Activated CD4-positive, alpha-beta T cell treated with anti-CD3 and anti-CD28 coated beads for 36 hours (primary cell): ENCODE measurements at regions not wholly inside any gene's neighbourhood (a gene's known extent, or its start where the extent isn't known, plus 50 kb on each side); places are given as distances from the start of the nearest gene placed in this dataset.
A peak's percentile ranks its signal among the peaks of the same experiment; 100 is the strongest.
"Not testable (repeated sequence)": the region's sequence is repeated elsewhere in the genome, so short reads cannot be mapped to it uniquely, and the experiment has no call there.

Experiments
- ATAC-seq: fragments of 200-7000 bp; cut with Tn5 transposase; one replicate; pipeline ENCODE4 v1.10.0; 2021; ENCODE audit warnings: mild to moderate bottlenecking, moderate library complexity
- CTCF ChIA-PET: fragments of 350-600 bp; sonication (Branson Sonifier 250); formaldehyde crosslinking; loops from one replicate; lab custom pipeline; 2021; ENCODE audit warnings: antibody characterized with exemption; lab: Charles Lee
- POLR2A ChIA-PET: fragments of 350-600 bp; sonication (Branson Sonifier 250); formaldehyde crosslinking; loops from one replicate; lab custom pipeline; 2021; ENCODE audit warnings: antibody characterized with exemption, inconsistent platforms; lab: Charles Lee
- DNase-seq: peaks from one replicate; pipeline ENCODE4 v3.0.0-alpha.2; 2020
- H3K27ac Mint-ChIP-seq: one replicate; pipeline ENCODE4 v1.8.0; 2021; ENCODE audit warnings: mixed read lengths
- H3K27me3 Mint-ChIP-seq: one replicate; pipeline ENCODE4 v1.8.0; 2021; ENCODE audit warnings: mixed read lengths
- H3K36me3 Mint-ChIP-seq: one replicate; pipeline ENCODE4 v1.8.0; 2021; ENCODE audit warnings: low read depth, mixed read lengths
- H3K4me1 Mint-ChIP-seq: one replicate; pipeline ENCODE4 v1.8.0; 2021; ENCODE audit warnings: mixed read lengths
- H3K4me3 Mint-ChIP-seq: one replicate; pipeline ENCODE4 v1.8.0; 2021; ENCODE audit warnings: mild to moderate bottlenecking, moderate library complexity, mixed read lengths
- H3K9me3 Mint-ChIP-seq: one replicate; pipeline ENCODE4 v1.8.0; 2021; ENCODE audit warnings: low read depth, mixed read lengths
- intact Hi-C, 2 experiments: fragments of 100-400 bp; cut with DNase I in 1 of 2; cut with micrococcal nuclease in 1 of 2; formaldehyde crosslinking; loops; one replicate each; pipeline versions ENCODE4 v1.14.2 to v1.15.1; 2022 to 2024; cut with DNase I, micrococcal nuclease

DNA sequence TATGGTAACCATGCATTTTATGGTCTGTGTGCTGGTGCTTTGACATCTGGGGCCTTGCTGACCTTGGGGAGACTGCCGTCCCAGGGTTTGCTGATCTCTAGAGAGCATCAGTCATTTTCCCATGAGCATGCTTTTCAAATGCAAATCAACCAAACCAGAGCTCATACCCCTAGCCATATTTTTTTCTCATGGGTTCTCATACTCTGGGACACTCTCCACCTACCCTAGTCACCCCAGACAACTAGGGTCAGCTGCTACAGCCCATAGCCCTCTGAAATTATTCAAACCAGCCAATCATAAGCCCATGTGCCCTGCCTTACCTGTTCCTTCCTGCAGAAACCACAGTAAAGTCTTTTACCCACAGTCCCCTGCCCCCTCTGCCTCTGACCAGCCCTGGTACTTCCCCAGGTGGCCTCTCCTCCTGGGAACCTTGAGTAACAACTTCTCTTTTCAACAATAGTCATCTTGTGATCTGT lies 132.0 kb downstream of the MAP3K21 start:
- ChIA-PET CTCF (no interaction called here), POLR2A (no interaction called here)
- no peak overlapping the region for H3K27ac Mint-ChIP-seq
- peaks cover 5% of the 10 kb centered on the region for H3K27me3 Mint-ChIP-seq
- H3K4me3 Mint-ChIP-seq = no peak overlapping the region
- no peaks in the 10 kb centered on the region for H3K36me3 Mint-ChIP-seq
- intact Hi-C loops = no loop called here
- peak; percentile 9 for ATAC-seq
- no peaks in the 10 kb centered on the region for H3K9me3 Mint-ChIP-seq
- no peaks in the 10 kb centered on the region for H3K4me1 Mint-ChIP-seq
- DNase-seq = no peak

GRCh38 chr1:233459968-233460367 lies 132.4 kb downstream of the MAP3K21 start:
- intact Hi-C loops = no loop called here
- Mint-ChIP-seq H3K36me3 (no peaks in the 10 kb centered on the region), H3K27ac (no peak overlapping the region), H3K4me1 (no peaks in the 10 kb centered on the region), H3K27me3 (peaks cover 5% of the 10 kb centered on the region), H3K4me3 (no peak overlapping the region), H3K9me3 (no peaks in the 10 kb centered on the region)
- no peak for DNase-seq
- ATAC-seq = no peak
- CTCF ChIA-PET = no interaction called here
- POLR2A ChIA-PET = no interaction called here

GRCh38 chr1:233460692-233461091 lies 133.2 kb downstream of the MAP3K21 start:
- no peaks in the 10 kb centered on the region for H3K4me1 Mint-ChIP-seq
- H3K9me3 Mint-ChIP-seq = no peaks in the 10 kb centered on the region
- DNase-seq = no peak
- H3K36me3 Mint-ChIP-seq = no peaks in the 10 kb centered on the region
- ChIA-PET POLR2A (no interaction called here), CTCF (no interaction called here)
- no peak overlapping the region for H3K4me3 Mint-ChIP-seq
- intact Hi-C loops = no loop called here
- no peak overlapping the region for H3K27ac Mint-ChIP-seq
- H3K27me3 Mint-ChIP-seq = peaks cover 2% of the 10 kb centered on the region
- no peak for ATAC-seq

GRCh38 chr1:233461847-233462246 lies 134.3 kb downstream of the MAP3K21 start:
- DNase-seq = no peak
- Mint-ChIP-seq H3K4me1 (no peaks in the 10 kb centered on the region), H3K9me3 (no peaks in the 10 kb centered on the region), H3K27ac (no peak overlapping the region), H3K36me3 (no peaks in the 10 kb centered on the region), H3K27me3 (peaks cover 2% of the 10 kb centered on the region), H3K4me3 (no peak overlapping the region)
- intact Hi-C loops = no loop called here
- ChIA-PET POLR2A (no interaction called here), CTCF (no interaction called here)
- no peak for ATAC-seq

DNA sequence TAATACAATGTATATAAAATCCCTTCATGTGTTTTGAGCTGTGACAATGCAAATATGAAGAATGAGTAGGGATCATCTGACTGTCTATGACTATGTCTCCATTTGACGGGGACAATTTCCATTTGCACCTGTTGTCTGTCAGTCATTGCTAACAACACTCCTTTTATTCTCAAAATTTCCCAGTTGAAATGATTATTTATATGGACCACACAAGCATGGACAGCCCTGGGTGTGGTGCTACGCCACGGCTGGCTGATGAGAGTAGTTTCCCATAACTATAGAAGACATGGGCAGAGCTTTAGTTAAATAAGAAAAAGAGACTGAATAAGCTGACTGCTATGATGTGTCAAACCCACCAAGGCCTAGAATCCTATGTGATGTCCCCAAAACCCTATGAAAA lies 135.8 kb downstream of the MAP3K21 start:
- ChIA-PET POLR2A (no interaction called here), CTCF (interaction anchor here (0.8 kb wide), 1 partner anchor 22 kb away, joined by 3 read pairs; no protein-coding TSS in a partner anchor)
- DNase-seq = no peak
- no peak for ATAC-seq
- no peak overlapping the region for H3K27ac Mint-ChIP-seq
- no peaks in the 10 kb centered on the region for H3K4me1 Mint-ChIP-seq
- no peak overlapping the region for H3K4me3 Mint-ChIP-seq
- no peaks in the 10 kb centered on the region for H3K36me3 Mint-ChIP-seq
- intact Hi-C loops = no loop called here
- H3K27me3 Mint-ChIP-seq = peaks cover 2% of the 10 kb centered on the region
- H3K9me3 Mint-ChIP-seq = no peaks in the 10 kb centered on the region

DNA sequence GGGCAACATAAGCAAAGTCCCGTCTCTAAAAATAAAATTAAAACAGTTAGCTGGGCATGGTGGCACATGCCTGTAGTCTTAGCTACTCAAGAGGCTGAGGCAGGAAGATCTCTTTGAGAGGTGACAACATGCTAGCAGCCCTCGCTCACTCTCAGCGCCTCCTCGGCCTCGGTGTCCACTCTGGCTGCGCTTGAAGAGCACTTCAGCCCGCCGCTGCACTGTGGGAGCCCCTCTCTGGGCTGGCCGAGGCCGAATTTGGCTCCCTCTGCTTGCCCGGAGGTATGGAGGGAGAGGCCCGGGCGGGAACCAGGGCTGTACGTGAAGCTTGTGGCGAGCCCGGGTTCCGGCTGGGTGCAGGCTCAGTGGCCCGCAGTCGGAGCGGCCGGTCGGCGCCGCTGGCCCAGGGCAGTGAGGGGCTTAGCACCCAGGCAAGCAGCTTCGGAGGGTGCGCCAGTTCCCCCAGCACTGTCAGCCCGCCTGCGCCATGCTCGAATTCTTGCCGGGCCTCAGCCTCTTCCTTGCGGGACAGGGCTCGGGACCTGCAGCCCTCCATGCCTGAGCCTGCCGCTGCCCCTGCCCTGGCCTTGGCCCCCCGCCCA lies 138.3 kb downstream of the MAP3K21 start:
- intact Hi-C loops = no loop called here
- Mint-ChIP-seq H3K4me1 (no peaks in the 10 kb centered on the region), H3K36me3 (no peaks in the 10 kb centered on the region), H3K4me3 (no peak overlapping the region), H3K27ac (no peak overlapping the region), H3K9me3 (no peaks in the 10 kb centered on the region), H3K27me3 (peaks cover 2% of the 10 kb centered on the region)
- POLR2A ChIA-PET = no interaction called here
- ATAC-seq (no peak), DNase-seq (no peak)
- CTCF ChIA-PET = no interaction called here

- Mint-ChIP-seq H3K27me3 (peaks cover 4% of the 10 kb centered on the region), H3K4me1 (no peaks in the 10 kb centered on the region), H3K27ac (no peak overlapping the region)
Observed at GRCh38 chr1:233470741-233471499, 143.0 kb upstream of the KCNK1 start.

GRCh38 chr1:233471851-233472250 lies 142.1 kb upstream of the KCNK1 start:
- DNase-seq, POLR2A ChIA-PET, H3K36me3 Mint-ChIP-seq, H3K9me3 Mint-ChIP-seq, H3K4me3 Mint-ChIP-seq, ATAC-seq, H3K27me3 Mint-ChIP-seq, H3K27ac Mint-ChIP-seq, H3K4me1 Mint-ChIP-seq, CTCF ChIA-PET, intact Hi-C loops: not testable (repeated sequence)

More at GRCh38 chr1:233470741-233471499, 143.0 kb upstream of the KCNK1 start:
- ChIA-PET CTCF (no interaction called here), POLR2A (no interaction called here)
- ATAC-seq = no peak
- intact Hi-C loops = no loop called here
- Mint-ChIP-seq H3K9me3 (peaks cover 1% of the 10 kb centered on the region), H3K36me3 (no peaks in the 10 kb centered on the region), H3K4me3 (no peak overlapping the region)
- DNase-seq = no peak

DNA sequence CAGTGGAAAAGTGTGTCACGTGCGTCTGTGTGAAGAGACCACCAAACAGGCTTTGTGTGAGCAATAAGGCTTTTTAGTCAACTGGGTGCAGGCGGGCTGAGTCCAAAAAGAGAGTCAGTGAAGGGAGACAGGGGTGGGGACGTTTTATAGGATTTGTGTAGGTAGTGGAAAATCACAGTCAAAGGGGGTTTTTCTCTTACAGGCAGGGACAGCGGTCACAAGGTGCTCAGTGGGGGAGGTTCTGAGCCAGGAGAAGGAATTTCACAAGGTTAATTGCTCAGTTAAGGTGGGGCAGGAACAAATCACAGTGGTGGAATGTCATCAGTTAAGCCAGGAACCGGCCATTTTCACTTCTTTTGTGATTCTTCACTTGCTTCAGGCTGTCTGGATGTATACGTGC lies 141.1 kb upstream of the KCNK1 start:
- DNase-seq, H3K27ac Mint-ChIP-seq, H3K4me3 Mint-ChIP-seq, intact Hi-C loops, POLR2A ChIA-PET, H3K9me3 Mint-ChIP-seq, H3K4me1 Mint-ChIP-seq, CTCF ChIA-PET, ATAC-seq, H3K36me3 Mint-ChIP-seq: not testable (repeated sequence)
- peaks cover 12% of the 10 kb centered on the region for H3K27me3 Mint-ChIP-seq

DNA sequence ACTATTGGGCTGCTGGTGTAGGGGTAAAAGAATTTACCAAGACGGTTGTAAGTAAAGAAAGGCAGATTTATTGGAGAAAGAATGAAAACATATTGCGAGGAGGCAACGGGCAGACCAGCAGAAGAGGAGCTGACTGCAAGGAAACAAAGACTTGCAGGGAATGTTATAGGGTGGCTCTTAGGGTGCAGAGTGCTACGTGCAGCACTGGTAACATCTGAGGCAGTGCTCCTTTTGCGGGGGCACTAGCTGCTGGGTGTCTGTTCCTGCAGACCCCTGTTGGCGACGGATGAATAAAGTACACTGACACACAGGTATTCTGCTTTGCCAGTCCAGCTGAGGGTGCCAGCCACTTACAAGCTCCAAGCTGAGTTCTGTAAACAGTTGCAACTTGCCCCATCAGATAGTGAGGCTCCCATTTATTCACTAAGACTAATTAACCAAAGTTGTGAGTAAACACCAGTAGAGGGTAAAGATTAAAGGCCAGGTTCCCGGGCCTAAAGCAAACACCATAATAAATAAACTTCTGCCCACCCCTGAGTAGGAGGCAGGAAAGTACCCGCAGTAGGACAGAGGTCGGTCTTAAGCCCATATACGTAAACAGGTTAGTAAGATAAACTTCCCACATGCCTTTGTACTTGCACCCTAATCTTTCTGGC lies 140.2 kb upstream of the KCNK1 start:
- Mint-ChIP-seq H3K36me3 (no peaks in the 10 kb centered on the region), H3K4me3 (no peak overlapping the region), H3K27ac (no peak overlapping the region), H3K4me1 (no peaks in the 10 kb centered on the region), H3K9me3 (peaks cover 1% of the 10 kb centered on the region), H3K27me3 (peaks cover 18% of the 10 kb centered on the region)
- no peak for DNase-seq
- no peak for ATAC-seq
- POLR2A ChIA-PET = no interaction called here
- intact Hi-C loops = no loop called here
- CTCF ChIA-PET = no interaction called here

GRCh38 chr1:233477359-233477758 lies 136.5 kb upstream of the KCNK1 start:
- ChIA-PET POLR2A (no interaction called here), CTCF (interaction anchor here (0.7 kb wide), 1 partner anchor 106 kb away, joined by 3 read pairs; no protein-coding TSS in a partner anchor)
- no peak overlapping the region for H3K4me3 Mint-ChIP-seq
- H3K27me3 Mint-ChIP-seq = peaks cover 28% of the 10 kb centered on the region
- H3K36me3 Mint-ChIP-seq = no peaks in the 10 kb centered on the region
- no peak overlapping the region for H3K27ac Mint-ChIP-seq
- H3K4me1 Mint-ChIP-seq = peaks cover 7% of the 10 kb centered on the region
- H3K9me3 Mint-ChIP-seq = no peaks in the 10 kb centered on the region
- intact Hi-C loops = no loop called here
- DNase-seq (no peak), ATAC-seq (no peak)

DNA sequence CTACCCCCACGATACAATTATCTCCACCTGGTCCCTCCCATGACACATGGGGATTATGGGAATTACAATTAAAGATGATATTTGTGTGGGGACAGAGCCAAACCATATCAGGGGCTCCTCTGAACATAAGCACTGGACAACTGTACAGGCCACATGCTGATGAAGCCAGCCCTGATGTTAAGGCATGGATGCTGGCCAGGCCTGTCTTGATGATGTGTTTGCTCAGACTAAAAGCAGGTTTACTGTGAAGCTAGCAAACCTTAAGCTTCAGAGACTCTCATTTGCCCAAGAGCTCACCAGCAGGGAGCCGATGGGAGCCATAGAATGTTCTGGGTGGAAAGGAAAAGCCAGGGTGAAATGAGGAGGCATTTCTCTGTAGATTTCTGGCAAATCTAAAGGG lies 135.3 kb upstream of the KCNK1 start:
- ATAC-seq = no peak
- POLR2A ChIA-PET = no interaction called here
- Mint-ChIP-seq H3K9me3 (no peaks in the 10 kb centered on the region), H3K4me1 (peaks cover 7% of the 10 kb centered on the region), H3K27ac (no peak overlapping the region), H3K27me3 (peaks cover 31% of the 10 kb centered on the region), H3K36me3 (no peaks in the 10 kb centered on the region), H3K4me3 (no peak overlapping the region)
- intact Hi-C loops = no loop called here
- CTCF ChIA-PET = interaction anchor here (1.6 kb wide), 1 partner anchor 14 kb away, joined by 5 read pairs; no protein-coding TSS in a partner anchor
- DNase-seq = no peak
